WTC11 (cell line): ENCODE measurements at regions not wholly inside any gene's neighbourhood (a gene's known extent, or its start where the extent isn't known, plus 50 kb on each side); places are given as distances from the start of the nearest gene placed in this dataset.

Experiments
- ATAC-seq: fragments of 200-7000 bp; cut with Tn5 transposase; 2 replicates; pipeline ENCODE4 v1.10.0; 2021; ENCODE audit warnings: mild to moderate bottlenecking, moderate library complexity
- CTCF ChIA-PET: fragments of 300-600 bp; sonication (Branson Sonifier 250); formaldehyde crosslinking; loops from one replicate; lab custom pipeline; 2021; ENCODE audit warnings: antibody characterized with exemption; lab: Charles Lee
- POLR2A ChIA-PET: fragments of 350-600 bp; sonication (Branson Sonifier 250); formaldehyde crosslinking; loops from one replicate; lab custom pipeline; 2021; ENCODE audit warnings: antibody characterized with exemption; lab: Charles Lee
- DNase-seq: peaks from one replicate; pipeline ENCODE4 v3.0.0; 2021; ENCODE audit warnings: low spot score
- H3K27ac Mint-ChIP-seq: 2 replicates; pipeline ENCODE4 v1.8.0; 2021; ENCODE audit warnings: mixed read lengths
- H3K27me3 Mint-ChIP-seq: 2 replicates; pipeline ENCODE4 v1.8.0; 2021; ENCODE audit warnings: low read depth, mild to moderate bottlenecking, moderate library complexity, mixed read lengths
- H3K36me3 Mint-ChIP-seq: 2 replicates; pipeline ENCODE4 v1.8.0; 2021; ENCODE audit warnings: mixed read lengths
- H3K4me1 Mint-ChIP-seq: 2 replicates; pipeline ENCODE4 v1.8.0; 2022; ENCODE audit warnings: mixed read lengths
- H3K4me3 Mint-ChIP-seq: 2 replicates; pipeline ENCODE4 v1.8.0; 2021; ENCODE audit warnings: mild to moderate bottlenecking, moderate library complexity, mixed read lengths
- H3K9me3 Mint-ChIP-seq: 2 replicates; pipeline ENCODE4 v1.8.0; 2021; ENCODE audit warnings: mixed read lengths
- CDX4 ChIP-seq: fragments of 250-450 bp; sonication (Bioruptor Pico); IDR thresholded peaks from 2 replicates; pipeline ENCODE4 v1.9.0; 2021; ENCODE audit warnings: moderate library complexity, mild to moderate bottlenecking, inconsistent platforms, borderline replicate concordance
- FOXJ3 ChIP-seq: sonication (generic); formaldehyde crosslinking; IDR thresholded peaks from 2 replicates; pipeline ENCODE4 v1.9.0; 2021; ENCODE audit warnings: missing genetic modification reagents, mild to moderate bottlenecking, borderline replicate concordance
- FOXP1 ChIP-seq: sonication (generic); formaldehyde crosslinking; IDR thresholded peaks from 2 replicates; pipeline ENCODE4 v1.8.0; 2022; ENCODE audit warnings: missing genetic modification reagents, mild to moderate bottlenecking, moderate library complexity, borderline replicate concordance
- FOXP4 ChIP-seq: sonication (generic); formaldehyde crosslinking; IDR thresholded peaks from 2 replicates; pipeline ENCODE4 v1.8.0; 2022; ENCODE audit warnings: mild to moderate bottlenecking, missing genetic modification reagents
- GTF2I ChIP-seq: fragments of 250-450 bp; sonication (Bioruptor Pico); conservative IDR thresholded peaks from 2 replicates; pipeline ENCODE4 v1.4.0; 2021; ENCODE audit warnings: mild to moderate bottlenecking
- JUN ChIP-seq: sonication (generic); formaldehyde crosslinking; IDR thresholded peaks from 2 replicates; pipeline ENCODE4 v1.8.0; 2023; ENCODE audit warnings: mild to moderate bottlenecking, missing genetic modification reagents
- KAT7 ChIP-seq: sonication (generic); formaldehyde crosslinking; IDR thresholded peaks from 2 replicates; pipeline ENCODE4 v1.8.1; 2023; ENCODE audit warnings: missing genetic modification reagents, mild to moderate bottlenecking, borderline replicate concordance
- MLX ChIP-seq: sonication (generic); formaldehyde crosslinking; IDR thresholded peaks from 2 replicates; pipeline ENCODE4 v1.8.1; 2023; ENCODE audit warnings: mild to moderate bottlenecking, missing genetic modification reagents, moderate library complexity
- NFYB ChIP-seq: sonication (generic); formaldehyde crosslinking; conservative IDR thresholded peaks from 2 replicates; pipeline ENCODE4 v1.8.0; 2022; ENCODE audit warnings: low read depth, missing genetic modification reagents
- NR1H2 ChIP-seq: sonication (generic); formaldehyde crosslinking; IDR thresholded peaks from 2 replicates; pipeline ENCODE4 v1.9.0; 2021; ENCODE audit warnings: mild to moderate bottlenecking, moderate library complexity, missing genetic modification reagents
- RELA ChIP-seq: sonication (generic); formaldehyde crosslinking; IDR thresholded peaks from 2 replicates; pipeline ENCODE4 v1.8.1; 2022; ENCODE audit warnings: missing genetic modification reagents, mild to moderate bottlenecking, borderline replicate concordance
- RORB ChIP-seq: fragments of 250-450 bp; sonication (Bioruptor Pico); IDR thresholded peaks from 2 replicates; pipeline ENCODE4 v1.9.0; 2021; ENCODE audit warnings: mild to moderate bottlenecking
- SMAD3 ChIP-seq: sonication (generic); formaldehyde crosslinking; IDR thresholded peaks from 2 replicates; pipeline ENCODE4 v1.8.0; 2022; ENCODE audit warnings: missing genetic modification reagents, mild to moderate bottlenecking, borderline replicate concordance
- SMAD4 ChIP-seq: sonication (generic); formaldehyde crosslinking; IDR thresholded peaks from 2 replicates; pipeline ENCODE4 v1.8.0; 2022; ENCODE audit warnings: mild to moderate bottlenecking, missing genetic modification reagents
- TCF7 ChIP-seq: sonication (generic); formaldehyde crosslinking; IDR thresholded peaks from 2 replicates; pipeline ENCODE4 v1.8.0; 2022; ENCODE audit warnings: mild to moderate bottlenecking, low read depth, missing genetic modification reagents, moderate library complexity
- ZBTB21 ChIP-seq: sonication (generic); formaldehyde crosslinking; IDR thresholded peaks from 2 replicates; pipeline ENCODE4 v1.8.1; 2023; ENCODE audit warnings: mild to moderate bottlenecking, missing genetic modification reagents, borderline replicate concordance
- ZNF317 ChIP-seq: sonication (generic); formaldehyde crosslinking; IDR thresholded peaks from 2 replicates; pipeline ENCODE4 v1.8.1; 2023; ENCODE audit warnings: low read depth, mild to moderate bottlenecking, moderate library complexity, missing genetic modification reagents, borderline replicate concordance
- ZNF396 ChIP-seq: fragments of 250-450 bp; sonication (Bioruptor Pico); IDR thresholded peaks from 2 replicates; pipeline ENCODE4 v1.8.0; 2021; ENCODE audit warnings: mild to moderate bottlenecking, moderate library complexity, borderline replicate concordance
- ZNF532 ChIP-seq: fragments of 250-450 bp; sonication (Bioruptor Pico); IDR thresholded peaks from 2 replicates; pipeline ENCODE4 v1.9.0; 2021; ENCODE audit warnings: mild to moderate bottlenecking, borderline replicate concordance
- TF ChIP-seq, protein P1 (sequence below): sonication (generic); formaldehyde crosslinking; IDR thresholded peaks from 2 replicates; pipeline ENCODE4 v1.8.0; 2022; ENCODE audit warnings: missing genetic modification reagents
- TF ChIP-seq, protein P2 (sequence below): sonication (generic); formaldehyde crosslinking; conservative IDR thresholded peaks from 2 replicates; pipeline ENCODE4 v1.8.1; 2022; ENCODE audit warnings: mild to moderate bottlenecking, missing genetic modification reagents
- TF ChIP-seq, protein P3 (sequence below): sonication (generic); formaldehyde crosslinking; IDR thresholded peaks from 2 replicates; pipeline ENCODE4 v1.8.1; 2023; ENCODE audit warnings: mild to moderate bottlenecking, missing genetic modification reagents, moderate library complexity
- TF ChIP-seq, protein P4 (sequence below): fragments of 250-450 bp; sonication (Bioruptor Pico); IDR thresholded peaks from 2 replicates; pipeline ENCODE4 v1.9.0; 2021; ENCODE audit warnings: mild to moderate bottlenecking

DNA sequence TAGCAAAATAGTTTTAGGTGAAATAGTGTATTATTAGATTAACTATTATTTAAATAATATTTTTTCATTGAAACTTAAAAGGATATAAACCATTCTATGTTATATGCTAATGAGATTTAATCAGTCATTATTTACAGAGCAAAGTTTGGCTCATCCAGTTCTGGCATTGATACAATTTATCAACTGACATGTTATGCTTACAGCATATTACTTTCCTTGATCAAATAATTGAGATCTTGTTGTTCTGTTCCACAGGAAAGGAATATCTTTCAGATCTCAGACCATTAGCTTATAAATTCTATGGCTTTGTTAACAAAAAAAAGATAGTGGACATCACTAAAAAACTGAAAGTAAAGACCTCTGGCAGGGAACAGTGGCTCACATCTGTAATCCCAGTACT, 403.0 kb downstream of the ZFHX3 start:
- Mint-ChIP-seq H3K4me1 (peaks cover 24% of the 10 kb centered on the region), H3K27me3 (no peaks in the 10 kb centered on the region), H3K36me3 (peaks cover 10% of the 10 kb centered on the region), H3K27ac (peak overlapping the region; percentile 49; the same call in 1 of the 2 replicates), H3K9me3 (peaks cover 17% of the 10 kb centered on the region), H3K4me3 (no peak overlapping the region)
- TF ChIP-seq RORB (no peak), CDX4 (CRISPR knock-in tag) (no peak), SMAD3 (CRISPR knock-in tag) (no peak), KAT7 (no peak), FOXP4 (no peak), ZNF317 (CRISPR knock-in tag) (no peak), NFYB (no peak), FOXJ3 (no peak), GTF2I (CRISPR knock-in tag) (no peak)
- TF ChIP-seq, protein P1, sequence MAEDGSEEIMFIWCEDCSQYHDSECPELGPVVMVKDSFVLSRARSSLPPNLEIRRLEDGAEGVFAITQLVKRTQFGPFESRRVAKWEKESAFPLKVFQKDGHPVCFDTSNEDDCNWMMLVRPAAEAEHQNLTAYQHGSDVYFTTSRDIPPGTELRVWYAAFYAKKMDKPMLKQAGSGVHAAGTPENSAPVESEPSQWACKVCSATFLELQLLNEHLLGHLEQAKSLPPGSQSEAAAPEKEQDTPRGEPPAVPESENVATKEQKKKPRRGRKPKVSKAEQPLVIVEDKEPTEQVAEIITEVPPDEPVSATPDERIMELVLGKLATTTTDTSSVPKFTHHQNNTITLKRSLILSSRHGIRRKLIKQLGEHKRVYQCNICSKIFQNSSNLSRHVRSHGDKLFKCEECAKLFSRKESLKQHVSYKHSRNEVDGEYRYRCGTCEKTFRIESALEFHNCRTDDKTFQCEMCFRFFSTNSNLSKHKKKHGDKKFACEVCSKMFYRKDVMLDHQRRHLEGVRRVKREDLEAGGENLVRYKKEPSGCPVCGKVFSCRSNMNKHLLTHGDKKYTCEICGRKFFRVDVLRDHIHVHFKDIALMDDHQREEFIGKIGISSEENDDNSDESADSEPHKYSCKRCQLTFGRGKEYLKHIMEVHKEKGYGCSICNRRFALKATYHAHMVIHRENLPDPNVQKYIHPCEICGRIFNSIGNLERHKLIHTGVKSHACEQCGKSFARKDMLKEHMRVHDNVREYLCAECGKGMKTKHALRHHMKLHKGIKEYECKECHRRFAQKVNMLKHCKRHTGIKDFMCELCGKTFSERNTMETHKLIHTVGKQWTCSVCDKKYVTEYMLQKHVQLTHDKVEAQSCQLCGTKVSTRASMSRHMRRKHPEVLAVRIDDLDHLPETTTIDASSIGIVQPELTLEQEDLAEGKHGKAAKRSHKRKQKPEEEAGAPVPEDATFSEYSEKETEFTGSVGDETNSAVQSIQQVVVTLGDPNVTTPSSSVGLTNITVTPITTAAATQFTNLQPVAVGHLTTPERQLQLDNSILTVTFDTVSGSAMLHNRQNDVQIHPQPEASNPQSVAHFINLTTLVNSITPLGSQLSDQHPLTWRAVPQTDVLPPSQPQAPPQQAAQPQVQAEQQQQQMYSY (CRISPR knock-in tag) = no peak
- TF ChIP-seq, protein P2, sequence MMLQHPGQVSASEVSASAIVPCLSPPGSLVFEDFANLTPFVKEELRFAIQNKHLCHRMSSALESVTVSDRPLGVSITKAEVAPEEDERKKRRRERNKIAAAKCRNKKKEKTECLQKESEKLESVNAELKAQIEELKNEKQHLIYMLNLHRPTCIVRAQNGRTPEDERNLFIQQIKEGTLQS (CRISPR knock-in tag) = no peak
- TF ChIP-seq, protein P3, sequence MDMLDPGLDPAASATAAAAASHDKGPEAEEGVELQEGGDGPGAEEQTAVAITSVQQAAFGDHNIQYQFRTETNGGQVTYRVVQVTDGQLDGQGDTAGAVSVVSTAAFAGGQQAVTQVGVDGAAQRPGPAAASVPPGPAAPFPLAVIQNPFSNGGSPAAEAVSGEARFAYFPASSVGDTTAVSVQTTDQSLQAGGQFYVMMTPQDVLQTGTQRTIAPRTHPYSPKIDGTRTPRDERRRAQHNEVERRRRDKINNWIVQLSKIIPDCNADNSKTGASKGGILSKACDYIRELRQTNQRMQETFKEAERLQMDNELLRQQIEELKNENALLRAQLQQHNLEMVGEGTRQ (CRISPR knock-in tag) = no peak
- ChIA-PET POLR2A (no interaction called here), CTCF (interaction anchor here (1.1 kb wide), 1 partner anchor 187 kb away, joined by 3 read pairs; no protein-coding TSS in a partner anchor)
- DNase-seq = no peak
- ATAC-seq = no peak

DNA sequence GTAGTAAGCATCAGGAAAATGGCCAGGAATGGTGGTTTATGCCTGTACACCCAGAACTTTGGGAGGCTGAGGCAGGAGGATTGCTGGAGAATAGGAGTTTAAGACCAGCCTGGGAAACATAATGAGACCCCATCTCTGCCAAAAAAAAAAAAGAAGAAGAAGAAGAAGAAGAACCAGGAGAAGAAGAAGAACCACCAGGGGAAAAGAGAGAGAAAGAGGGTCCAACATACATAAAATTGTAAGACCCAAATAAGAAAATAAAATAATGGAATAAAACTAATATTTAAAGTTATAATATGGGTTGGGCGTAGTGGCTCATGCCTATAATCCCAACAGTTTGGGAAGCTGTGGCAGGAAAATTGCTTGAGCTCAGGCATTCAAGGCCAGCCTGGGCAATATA, 408.4 kb downstream of the ZFHX3 start:
- Mint-ChIP-seq H3K9me3 (peaks cover 22% of the 10 kb centered on the region), H3K4me3 (no peak overlapping the region), H3K27ac (no peak overlapping the region), H3K27me3 (no peaks in the 10 kb centered on the region), H3K36me3 (peaks cover 20% of the 10 kb centered on the region), H3K4me1 (0 out of 2 replicates have a peak, but pooled peaks cover 3% of the 10 kb centered on the region)
- DNase-seq (no peak), ATAC-seq (no peak)
- ChIA-PET CTCF (interaction anchor here (0.9 kb wide), 1 partner anchor 193 kb away, joined by 3 read pairs; no protein-coding TSS in a partner anchor), POLR2A (no interaction called here)
- no peak for TF ChIP-seq ZNF396
- no peak for TF ChIP-seq FOXJ3
- no peak for TF ChIP-seq SMAD4
- no peak for TF ChIP-seq MLX (CRISPR knock-in tag)
- no peak for TF ChIP-seq RELA
- no peak for TF ChIP-seq ZNF532 (CRISPR knock-in tag)
- TF ChIP-seq, protein P4, sequence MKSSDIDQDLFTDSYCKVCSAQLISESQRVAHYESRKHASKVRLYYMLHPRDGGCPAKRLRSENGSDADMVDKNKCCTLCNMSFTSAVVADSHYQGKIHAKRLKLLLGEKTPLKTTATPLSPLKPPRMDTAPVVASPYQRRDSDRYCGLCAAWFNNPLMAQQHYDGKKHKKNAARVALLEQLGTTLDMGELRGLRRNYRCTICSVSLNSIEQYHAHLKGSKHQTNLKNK (CRISPR knock-in tag) = no peak
- TF ChIP-seq TCF7 (CRISPR knock-in tag) = no peak
- no peak for TF ChIP-seq KAT7
- no peak for TF ChIP-seq JUN (CRISPR knock-in tag)
- no peak for TF ChIP-seq ZBTB21 (CRISPR knock-in tag)
- no peak for TF ChIP-seq NR1H2
- no peak for TF ChIP-seq FOXP1 (CRISPR knock-in tag)
